HCT116 (cell line): ENCODE measurements at regions not wholly inside any gene's neighbourhood (a gene's known extent, or its start where the extent isn't known, plus 50 kb on each side); places are given as distances from the start of the nearest gene placed in this dataset.

Experiments
- ATAC-seq: fragments of 200-7000 bp; cut with Tn5 transposase; 2 replicates; pipeline ENCODE4 v1.9.1; 2020; ENCODE audit warnings: mild to moderate bottlenecking, moderate library complexity
- BruUV-seq: library from RNA; stranded (reverse); fragments of 400-500 nt; replicated peaks from 2 replicates; lab custom pipeline; 2021; lab: Mats Ljungman, UMichigan
- CTCF ChIA-PET: fragments of 300-600 bp; sonication (Branson Sonifier 250); formaldehyde crosslinking; loops from one replicate; lab custom pipeline; 2021; ENCODE audit warnings: antibody characterized with exemption; lab: Charles Lee
- POLR2A ChIA-PET: fragments of 300-600, 350-600 bp; sonication (Branson Sonifier 250); formaldehyde crosslinking; loops from one replicate; lab custom pipeline; 2021; ENCODE audit warnings: antibody characterized with exemption; lab: Charles Lee
- RAD21 ChIA-PET, 2 experiments: fragments of 300-600 bp; sonication (Branson Sonifier 250); formaldehyde crosslinking; loops; one replicate each; lab custom pipeline; 2023; ENCODE audit warnings: low total read pairs in 2 of 2; ENCODE audit not compliant: uncharacterized antibody in 2 of 2, unreplicated experiment in 2 of 2, low non-redundant PET in 1 of 2; lab: Charles Lee
- DNase-seq: peaks from one replicate; pipeline ENCODE4 v3.0.0-alpha.2; 2010; ENCODE audit warnings: low read depth, low spot score
- H2AFZ ChIP-seq: fragments of 200-600 bp; shearing (Covaris generic), sonication (generic); 2 replicates; pipeline ENCODE4 v1.6.1; 2017; ENCODE audit warnings: low read depth, mixed run types, mixed read lengths, antibody characterized with exemption, low read length; ENCODE audit not compliant: poor library complexity, severe bottlenecking
- H3K27ac ChIP-seq: 2 replicates; pipeline ENCODE4 v1.5.1; 2012; ENCODE audit warnings: low read depth, low read length
- H3K27me3 ChIP-seq: fragments of 200-600 bp; sonication (generic); 2 replicates; pipeline ENCODE4 v1.6.1; 2016; ENCODE audit warnings: mixed run types, low read length, mixed read lengths; ENCODE audit not compliant: insufficient read depth
- H3K36me3 ChIP-seq, 2 experiments: fragments of 200-500 bp in 1 of 2; fragments of 200-600 bp in 1 of 2; sonication (Bioruptor generic) in 1 of 2; sonication (generic) in 1 of 2; 2 replicates each; pipeline versions ENCODE4 v1.5.1 to v1.6.1; 2014 to 2016; ENCODE audit warnings: low read length in 2 of 2, inconsistent platforms in 1 of 2, mixed read lengths in 1 of 2, mixed run types in 1 of 2; ENCODE audit not compliant: insufficient read depth in 2 of 2, control insufficient read depth in 1 of 2
- H3K4me1 ChIP-seq, 2 experiments: fragments of 200-600 bp in 1 of 2; sonication (generic) in 1 of 2; 2 replicates each; pipeline versions ENCODE4 v1.5.1 to v1.6.1; 2012 to 2017; ENCODE audit warnings: low read length in 2 of 2, inconsistent platforms in 1 of 2, mild to moderate bottlenecking in 1 of 2, mixed read lengths in 1 of 2, mixed run types in 1 of 2, moderate library complexity in 1 of 2; ENCODE audit not compliant: insufficient read depth in 2 of 2, control insufficient read depth in 1 of 2
- H3K4me2 ChIP-seq: fragments of 200-600 bp; sonication (generic); 2 replicates; pipeline ENCODE4 v1.6.1; 2017; ENCODE audit warnings: mixed run types, low read length, mixed read lengths
- H3K4me3 ChIP-seq, 2 experiments: fragments of 200-600 bp in 1 of 2; sonication (generic) in 1 of 2; replicated peaks in 1 of 2; 2 replicates each; pipeline ENCODE4 v1.5.1; 2011 to 2016; ENCODE audit warnings: low read length in 2 of 2, control low read depth in 1 of 2, low read depth in 1 of 2, mild to moderate bottlenecking in 1 of 2, mixed read lengths in 1 of 2, mixed run types in 1 of 2
- H3K79me2 ChIP-seq: fragments of 200-600 bp; sonication (generic); 2 replicates; pipeline ENCODE4 v1.6.1; 2017; ENCODE audit warnings: mild to moderate bottlenecking, mixed run types, low read length, moderate library complexity, mixed read lengths; ENCODE audit not compliant: insufficient read depth
- H3K9ac ChIP-seq: fragments of 200-600 bp; sonication (generic); 2 replicates; pipeline ENCODE4 v1.6.1; 2016; ENCODE audit warnings: low read length, mixed read lengths
- H3K9me2 ChIP-seq: fragments of 200-600 bp; sonication (generic), shearing (Covaris generic); 2 replicates; pipeline ENCODE4 v1.6.1; 2017; ENCODE audit warnings: mixed run types, mild to moderate bottlenecking, moderate library complexity; ENCODE audit not compliant: insufficient read depth
- H3K9me3 ChIP-seq, 2 experiments: fragments of 200-500 bp in 1 of 2; fragments of 200-600 bp in 1 of 2; sonication (Bioruptor generic) in 1 of 2; sonication (generic) in 1 of 2; 2 replicates each; pipeline ENCODE4 v1.6.1; 2014 to 2017; ENCODE audit warnings: low read length in 2 of 2, mixed read lengths in 2 of 2, inconsistent platforms in 1 of 2, low read depth in 1 of 2, mild to moderate bottlenecking in 1 of 2, mixed run types in 1 of 2, moderate library complexity in 1 of 2; ENCODE audit not compliant: control insufficient read depth in 1 of 2, insufficient read depth in 1 of 2
- H4K20me1 ChIP-seq: fragments of 200-600 bp; sonication (generic), shearing (Covaris generic); 2 replicates; pipeline ENCODE4 v1.6.1; 2017; ENCODE audit warnings: mixed run types, mild to moderate bottlenecking, moderate library complexity; ENCODE audit not compliant: insufficient read depth
- ATF3 ChIP-seq: IDR thresholded peaks from 2 replicates; pipeline ENCODE4 v1.6.1; 2012
- CBX3 ChIP-seq: IDR thresholded peaks from 2 replicates; pipeline ENCODE4 v1.6.1; 2012; ENCODE audit warnings: low read depth
- CEBPB ChIP-seq: IDR thresholded peaks from 2 replicates; pipeline ENCODE4 v1.6.1; 2012; ENCODE audit warnings: low read depth
- ELF1 ChIP-seq: IDR thresholded peaks from 2 replicates; pipeline ENCODE4 v1.6.1; 2012; ENCODE audit warnings: low read depth, borderline replicate concordance
- EZH2 ChIP-seq: fragments of 200-600 bp; sonication (generic); IDR thresholded peaks from 2 replicates; pipeline ENCODE4 v1.6.1; 2017; ENCODE audit warnings: antibody characterized with exemption, mixed run types
- EZH2phosphoT487 ChIP-seq: fragments of 200-600 bp; IDR thresholded peaks from 2 replicates; pipeline ENCODE4 v1.6.1; 2018; ENCODE audit warnings: antibody characterized with exemption, borderline replicate concordance
- JUND ChIP-seq: IDR thresholded peaks from 2 replicates; pipeline ENCODE4 v1.6.1; 2012
- REST ChIP-seq: IDR thresholded peaks from 2 replicates; pipeline ENCODE4 v1.6.1; 2012; ENCODE audit warnings: low read depth
- SIN3A ChIP-seq: IDR thresholded peaks from 2 replicates; pipeline ENCODE4 v1.6.1; 2012; ENCODE audit warnings: low read depth
- SP1 ChIP-seq: IDR thresholded peaks from 2 replicates; pipeline ENCODE4 v1.6.1; 2012; ENCODE audit warnings: low read depth
- YY1 ChIP-seq: IDR thresholded peaks from 2 replicates; pipeline ENCODE4 v1.6.1; 2011; ENCODE audit warnings: low read length, low read depth, moderate library complexity, mild to moderate bottlenecking; ENCODE audit not compliant: insufficient replicate concordance; ENCODE audit errors: extremely low read depth
- ZBTB33 ChIP-seq: IDR thresholded peaks from 2 replicates; pipeline ENCODE4 v1.6.1; 2011; ENCODE audit warnings: mild to moderate bottlenecking, low read length, moderate library complexity; ENCODE audit not compliant: insufficient replicate concordance; ENCODE audit errors: extremely low read depth
- intact Hi-C: fragments of 100-400 bp; cut with micrococcal nuclease; formaldehyde crosslinking; loops from 2 replicates; pipeline ENCODE4 v1.10.0; 2022

GRCh38 chr11:82007521-82007920 lies 726.1 kb downstream of the FAM181B start:
- TF ChIP-seq CEBPB = no peak
- TF ChIP-seq JUND = no peak
- no peak for TF ChIP-seq EZH2
- TF ChIP-seq ATF3 = no peak
- TF ChIP-seq, all 23 proteins: peak for 0
- no peak overlapping the region for H3K27ac ChIP-seq
- H4K20me1 ChIP-seq = no peaks in the 10 kb centered on the region
- H3K79me2 ChIP-seq = no peaks in the 10 kb centered on the region
- H3K9me3 ChIP-seq = peaks cover 0 to 10% of the 10 kb centered on the region in 2 experiments; a peak in 3 of 4 replicates
- H3K4me2 ChIP-seq = no peak overlapping the region
- no peak overlapping the region for H2AFZ ChIP-seq
- no peak for DNase-seq
- no peaks in the 10 kb centered on the region for H3K27me3 ChIP-seq
- RAD21 ChIA-PET = no interaction called here
- ATAC-seq = no peak
- no peak overlapping the region for H3K9ac ChIP-seq
- H3K4me1 ChIP-seq = no peaks in the 10 kb centered on the region
- POLR2A ChIA-PET = no interaction called here
- CTCF ChIA-PET = no interaction called here
- no TSS peak for BruUV-seq
- intact Hi-C loops = no loop called here
- no peak overlapping the region for H3K4me3 ChIP-seq
- no peaks in the 10 kb centered on the region for H3K9me2 ChIP-seq
- H3K36me3 ChIP-seq = no peaks in the 10 kb centered on the region

GRCh38 chr11:82004537-82005213 lies 729.0 kb downstream of the FAM181B start:
- H2AFZ ChIP-seq = no peak overlapping the region
- H3K4me3 ChIP-seq = no peak overlapping the region
- RAD21 ChIA-PET = no interaction called here
- no peak overlapping the region for H3K9ac ChIP-seq
- H3K27ac ChIP-seq = no peak overlapping the region
- DNase-seq (no peak), ATAC-seq (no peak)
- H4K20me1 ChIP-seq = no peaks in the 10 kb centered on the region
- no peak overlapping the region for H3K4me2 ChIP-seq
- H3K36me3 ChIP-seq = no peaks in the 10 kb centered on the region
- H3K9me2 ChIP-seq = no peaks in the 10 kb centered on the region
- H3K27me3 ChIP-seq = no peaks in the 10 kb centered on the region
- POLR2A ChIA-PET = no interaction called here
- H3K79me2 ChIP-seq = no peaks in the 10 kb centered on the region
- H3K9me3 ChIP-seq = peaks cover under 1 to 10% of the 10 kb centered on the region in 2 experiments; a peak in 3 of 4 replicates
- intact Hi-C loops = no loop called here
- no peaks in the 10 kb centered on the region for H3K4me1 ChIP-seq
- BruUV-seq = no TSS peak
- CTCF ChIA-PET = no interaction called here
- TF ChIP-seq CBX3 (no peak), ELF1 (no peak), SIN3A (no peak), EZH2phosphoT487 (no peak), SP1 (no peak), REST (no peak), YY1 (no peak), ZBTB33 (no peak), ATF3 (no peak)
